Natural killer cell (primary cell): ENCODE measurements at regions not wholly inside any gene's neighbourhood (a gene's known extent, or its start where the extent isn't known, plus 50 kb on each side); places are given as distances from the start of the nearest gene placed in this dataset.

ENCODE experiments used
- ATAC-seq, 3 donors: fragments of 150-1000 bp in 2 of 3; fragments of 200-7000 bp in 1 of 3; cut with Tn5 transposase; 1 replicate in 1 of 3; 2 replicates in 2 of 3; pipeline ENCODE4 v1.10.0; 2021; ENCODE audit warnings: mild to moderate bottlenecking in 2 of 3, moderate library complexity in 2 of 3
- DNase-seq, 2 donors: peaks; one replicate each; pipeline versions ENCODE4 v3.0.0 to v3.0.0-alpha.2; 2013 to 2021; ENCODE audit warnings: mixed read lengths in 1 of 2
- H3K27ac ChIP-seq: one replicate; pipeline ENCODE4 v1.5.1; 2013; ENCODE audit warnings: mild to moderate bottlenecking, low read length
- H3K27me3 ChIP-seq: one replicate; pipeline ENCODE4 v1.6.1; 2013; ENCODE audit warnings: low read length; ENCODE audit not compliant: control insufficient read depth, insufficient read depth
- H3K36me3 ChIP-seq: one replicate; pipeline ENCODE4 v1.6.1; 2013; ENCODE audit warnings: low read length; ENCODE audit not compliant: control insufficient read depth, insufficient read depth
- H3K4me1 ChIP-seq: one replicate; pipeline ENCODE4 v1.6.1; 2013; ENCODE audit warnings: low read length; ENCODE audit not compliant: control insufficient read depth, insufficient read depth
- H3K4me3 ChIP-seq: one replicate; pipeline ENCODE4 v1.5.1; 2013; ENCODE audit warnings: low read length
- H3K9me3 ChIP-seq: one replicate; pipeline ENCODE4 v1.6.1; 2013; ENCODE audit warnings: low read length; ENCODE audit not compliant: control insufficient read depth, insufficient read depth
- H3K27ac Mint-ChIP-seq, 2 donors: one replicate each; pipeline ENCODE4 v1.8.0; 2022; ENCODE audit warnings: mild to moderate bottlenecking in 2 of 2, mixed read lengths in 2 of 2, moderate library complexity in 1 of 2
- H3K27me3 Mint-ChIP-seq, 2 donors: one replicate each; pipeline ENCODE4 v1.8.0; 2022; ENCODE audit warnings: low read depth in 2 of 2, mixed read lengths in 2 of 2
- H3K36me3 Mint-ChIP-seq: one replicate; pipeline ENCODE4 v1.8.0; 2022; ENCODE audit warnings: mixed read lengths
- H3K4me1 Mint-ChIP-seq, 2 donors: one replicate each; pipeline ENCODE4 v1.8.0; 2022; ENCODE audit warnings: mixed read lengths in 2 of 2
- H3K4me3 Mint-ChIP-seq: one replicate; pipeline ENCODE4 v1.8.0; 2022; ENCODE audit warnings: mild to moderate bottlenecking, moderate library complexity, mixed read lengths
- H3K9me3 Mint-ChIP-seq, 2 donors: one replicate each; pipeline ENCODE4 v1.8.0; 2022; ENCODE audit warnings: mixed read lengths in 2 of 2
- CTCF ChIP-seq: fragments of 200-600 bp; IDR thresholded peaks from one replicate; pipeline ENCODE4 v1.8.0; 2022; ENCODE audit warnings: antibody characterized with exemption
- WGBS: methylation state at CpG from one replicate; pipeline ENCODE4 v1.1.7; 2013; ENCODE audit warnings: missing lambda C conversion rate; ENCODE audit not compliant: insufficient coverage; 5-methylcytosine and 5-hydroxymethylcytosine counted together
- intact Hi-C: fragments of 100-400 bp; cut with micrococcal nuclease; formaldehyde crosslinking; loops from one replicate; pipeline ENCODE4 v1.14.2; 2022

GRCh38 chr1:59155351-59155750 is 141.5 kb upstream of the FGGY start:
- Histone ChIP-seq H3K27me3 (peaks cover 2% of the 10 kb centered on the region), H3K9me3 (no peaks in the 10 kb centered on the region), H3K4me3 (no peak overlapping the region), H3K4me1 (peaks cover 5% of the 10 kb centered on the region), H3K27ac (no peak overlapping the region), H3K36me3 (no peaks in the 10 kb centered on the region)
- intact Hi-C loops: no loop called here
- Mint-ChIP-seq H3K9me3 (peaks cover 3% of the 10 kb centered on the region in 2 donors), H3K27me3 (no peaks in the 10 kb centered on the region), H3K4me3 (no peak overlapping the region), H3K36me3 (peaks cover 7% of the 10 kb centered on the region), H3K27ac (no peak overlapping the region), H3K4me1 (peaks cover 6 to 7% of the 10 kb centered on the region in 2 donors)
- DNase-seq: no peak
- ATAC-seq: no peak
- 100% methylated on average over 1 of the region's 1 CpG for WGBS
- TF ChIP-seq CTCF: no peak

GRCh38 chr1:59156051-59156450 is 140.8 kb upstream of the FGGY start:
- H3K9me3 Mint-ChIP-seq: peaks cover 3% of the 10 kb centered on the region in 2 donors
- H3K27ac Mint-ChIP-seq: no peak overlapping the region
- intact Hi-C loops: no loop called here
- ATAC-seq (no peak), DNase-seq (no peak)
- no peak overlapping the region for H3K4me3 Mint-ChIP-seq
- Histone ChIP-seq H3K9me3 (no peaks in the 10 kb centered on the region), H3K4me3 (no peak overlapping the region), H3K27ac (no peak overlapping the region), H3K27me3 (peaks cover 2% of the 10 kb centered on the region), H3K36me3 (no peaks in the 10 kb centered on the region), H3K4me1 (peaks cover 3% of the 10 kb centered on the region)
- peaks cover 7% of the 10 kb centered on the region for H3K36me3 Mint-ChIP-seq
- peaks cover 0 to under 1% of the 10 kb centered on the region in 2 donors for H3K4me1 Mint-ChIP-seq
- H3K27me3 Mint-ChIP-seq: no peaks in the 10 kb centered on the region
- 30% methylated on average over 3 of the region's 3 CpGs for WGBS
- TF ChIP-seq CTCF: no peak

- 73% methylated on average over 7 of the region's 7 CpGs for WGBS
- H3K27ac Mint-ChIP-seq: no peak overlapping the region
- H3K9me3 Mint-ChIP-seq: peaks cover 3% of the 10 kb centered on the region in 2 donors
- no peak for TF ChIP-seq CTCF
- H3K4me1 Mint-ChIP-seq: no peaks in the 10 kb centered on the region
- no peak overlapping the region for H3K4me3 Mint-ChIP-seq
- H3K36me3 ChIP-seq: no peaks in the 10 kb centered on the region
- H3K9me3 ChIP-seq: no peaks in the 10 kb centered on the region
- peaks cover 7% of the 10 kb centered on the region for H3K36me3 Mint-ChIP-seq
- no peaks in the 10 kb centered on the region for H3K27me3 Mint-ChIP-seq
- DNase-seq: no peak
- H3K27me3 ChIP-seq: peaks cover 2% of the 10 kb centered on the region
- ATAC-seq: no peak
- no peak overlapping the region for H3K27ac ChIP-seq
- H3K4me3 ChIP-seq: no peak overlapping the region
- intact Hi-C loops: no loop called here
- H3K4me1 ChIP-seq: no peaks in the 10 kb centered on the region
Observed at GRCh38 chr1:59156526-59157199, 140.2 kb upstream of the FGGY start.

GRCh38 chr1:59158321-59158720 is 138.6 kb upstream of the FGGY start:
- intact Hi-C loops: no loop called here
- no peak for ATAC-seq
- H3K4me1 ChIP-seq: no peaks in the 10 kb centered on the region

More at GRCh38 chr1:59158321-59158720, 138.6 kb upstream of the FGGY start:
- no peak overlapping the region for H3K4me3 Mint-ChIP-seq
- Histone ChIP-seq H3K4me3 (no peak overlapping the region), H3K9me3 (no peaks in the 10 kb centered on the region), H3K27me3 (peaks cover 2% of the 10 kb centered on the region), H3K27ac (no peak overlapping the region), H3K36me3 (no peaks in the 10 kb centered on the region)
- H3K27ac Mint-ChIP-seq: no peak overlapping the region
- H3K9me3 Mint-ChIP-seq: peaks cover 3% of the 10 kb centered on the region in 2 donors
- no peaks in the 10 kb centered on the region for H3K27me3 Mint-ChIP-seq
- peaks cover 7% of the 10 kb centered on the region for H3K36me3 Mint-ChIP-seq
- no peaks in the 10 kb centered on the region for H3K4me1 Mint-ChIP-seq
- no peak for TF ChIP-seq CTCF
- no peak for DNase-seq
